ENCODE measurements at regions not wholly inside any gene's neighbourhood (a gene's known extent, or its start where the extent isn't known, plus 50 kb on each side); places are given as distances from the start of the nearest gene placed in this dataset.

- Histone ChIP-seq H3K4me1 (no peaks in the 10 kb centered on the region), H3K9me3 (no peaks in the 10 kb centered on the region), H3K27ac (no peak overlapping the region), H3K4me3 (no peak overlapping the region), H3K36me3 (no peaks in the 10 kb centered on the region), H3K27me3 (peaks cover 0 to 37% of the 10 kb centered on the region in 2 donors)
- WGBS, 2 donors, result 50 to 75% methylated on average over 1 of the region's 1 CpG
- no peak for TF ChIP-seq POLR2A (IDR thresholded peaks at IDR 0.05)
- TF ChIP-seq, protein P1, sequence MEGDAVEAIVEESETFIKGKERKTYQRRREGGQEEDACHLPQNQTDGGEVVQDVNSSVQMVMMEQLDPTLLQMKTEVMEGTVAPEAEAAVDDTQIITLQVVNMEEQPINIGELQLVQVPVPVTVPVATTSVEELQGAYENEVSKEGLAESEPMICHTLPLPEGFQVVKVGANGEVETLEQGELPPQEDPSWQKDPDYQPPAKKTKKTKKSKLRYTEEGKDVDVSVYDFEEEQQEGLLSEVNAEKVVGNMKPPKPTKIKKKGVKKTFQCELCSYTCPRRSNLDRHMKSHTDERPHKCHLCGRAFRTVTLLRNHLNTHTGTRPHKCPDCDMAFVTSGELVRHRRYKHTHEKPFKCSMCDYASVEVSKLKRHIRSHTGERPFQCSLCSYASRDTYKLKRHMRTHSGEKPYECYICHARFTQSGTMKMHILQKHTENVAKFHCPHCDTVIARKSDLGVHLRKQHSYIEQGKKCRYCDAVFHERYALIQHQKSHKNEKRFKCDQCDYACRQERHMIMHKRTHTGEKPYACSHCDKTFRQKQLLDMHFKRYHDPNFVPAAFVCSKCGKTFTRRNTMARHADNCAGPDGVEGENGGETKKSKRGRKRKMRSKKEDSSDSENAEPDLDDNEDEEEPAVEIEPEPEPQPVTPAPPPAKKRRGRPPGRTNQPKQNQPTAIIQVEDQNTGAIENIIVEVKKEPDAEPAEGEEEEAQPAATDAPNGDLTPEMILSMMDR (IDR thresholded peaks at IDR 0.05), result no peak
- TF ChIP-seq EP300 (IDR thresholded peaks at IDR 0.05), result no peak
- DNase-seq (ENCODE audit: low spot score in 2 of 2), result no peak
Measured at GRCh38 chr9:135196474-135196873, 109.0 kb downstream of the OLFM1 start.

GRCh38 chr9:135198144-135198543 lies 110.7 kb downstream of the OLFM1 start:
- H3K36me3 ChIP-seq, result no peaks in the 10 kb centered on the region
- 54 to 56% methylated on average over 15 of the region's 15 CpGs for WGBS, 2 donors
- no peak for DNase-seq (ENCODE audit: low spot score in 2 of 2)
- H3K27ac ChIP-seq, result no peak overlapping the region
- H3K9me3 ChIP-seq, result no peaks in the 10 kb centered on the region
- no peaks in the 10 kb centered on the region for H3K4me1 ChIP-seq
- H3K27me3 ChIP-seq, result peaks cover 0 to 37% of the 10 kb centered on the region in 2 donors
- no peak overlapping the region for H3K4me3 ChIP-seq
- TF ChIP-seq, protein P1 (IDR thresholded peaks at IDR 0.05), result no peak
- no peak for TF ChIP-seq POLR2A (IDR thresholded peaks at IDR 0.05)
- TF ChIP-seq EP300 (IDR thresholded peaks at IDR 0.05), result no peak

DNA sequence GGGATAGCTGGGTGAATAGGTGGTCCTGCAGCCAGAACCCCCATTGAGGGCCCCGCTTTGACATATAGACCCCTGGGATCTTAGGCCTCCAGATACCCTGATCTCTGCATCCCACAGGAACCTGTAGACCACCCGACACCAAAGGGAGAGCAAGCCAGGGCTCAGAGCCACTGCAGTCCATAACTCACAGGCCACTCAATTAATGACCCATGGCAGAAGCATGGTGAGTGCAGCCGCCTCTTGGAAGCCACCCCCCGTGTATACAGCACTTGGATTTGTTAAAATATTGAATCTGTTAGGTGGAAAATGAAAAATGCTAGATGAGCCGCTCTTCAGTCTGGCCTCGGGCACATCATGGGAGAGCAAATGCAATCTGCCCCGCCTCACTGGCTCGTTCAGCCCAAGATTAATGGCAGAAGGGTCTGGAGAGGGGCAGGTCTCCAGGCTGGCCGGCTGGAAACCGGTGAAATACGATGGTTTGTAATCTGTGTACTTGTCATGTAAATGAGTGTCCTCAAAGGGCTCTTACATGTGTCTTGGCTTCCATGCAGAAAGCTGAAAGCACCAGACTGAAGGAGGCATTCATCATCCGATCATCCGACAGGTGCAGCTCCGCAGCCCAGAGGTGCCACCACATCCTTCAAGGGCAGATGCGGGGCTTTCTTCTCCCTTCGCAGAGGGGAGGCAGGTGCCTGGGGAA lies 111.3 kb downstream of the OLFM1 start:
- TF ChIP-seq POLR2A (IDR thresholded peaks at IDR 0.05) (no peak), EP300 (IDR thresholded peaks at IDR 0.05) (no peak)
- TF ChIP-seq, protein P1 (IDR thresholded peaks at IDR 0.05), result no peak
- 48 to 51% methylated on average over 14 to 16 of the region's 16 CpGs for WGBS, 2 donors
- Histone ChIP-seq H3K4me1 (no peaks in the 10 kb centered on the region), H3K36me3 (no peaks in the 10 kb centered on the region), H3K27ac (no peak overlapping the region), H3K4me3 (no peak overlapping the region), H3K9me3 (no peaks in the 10 kb centered on the region), H3K27me3 (peaks cover 0 to 37% of the 10 kb centered on the region in 2 donors)
- DNase-seq (ENCODE audit: low spot score in 2 of 2), result no peak

GRCh38 chr9:135199489-135199888 lies 112.0 kb downstream of the OLFM1 start:
- Histone ChIP-seq H3K4me1 (no peaks in the 10 kb centered on the region), H3K36me3 (no peaks in the 10 kb centered on the region), H3K27me3 (peaks cover 0 to 30% of the 10 kb centered on the region in 2 donors), H3K27ac (no peak overlapping the region), H3K9me3 (no peaks in the 10 kb centered on the region), H3K4me3 (no peak overlapping the region)
- no peak for DNase-seq (ENCODE audit: low spot score in 2 of 2)
- whole genome bisulfite sequencing, 2 donors, result 83 to 84% methylated on average over 3 to 5 of the region's 5 CpGs
- TF ChIP-seq POLR2A (IDR thresholded peaks at IDR 0.05), result no peak
- TF ChIP-seq, protein P1 (IDR thresholded peaks at IDR 0.05), result no peak
- no peak for TF ChIP-seq EP300 (IDR thresholded peaks at IDR 0.05)

DNA sequence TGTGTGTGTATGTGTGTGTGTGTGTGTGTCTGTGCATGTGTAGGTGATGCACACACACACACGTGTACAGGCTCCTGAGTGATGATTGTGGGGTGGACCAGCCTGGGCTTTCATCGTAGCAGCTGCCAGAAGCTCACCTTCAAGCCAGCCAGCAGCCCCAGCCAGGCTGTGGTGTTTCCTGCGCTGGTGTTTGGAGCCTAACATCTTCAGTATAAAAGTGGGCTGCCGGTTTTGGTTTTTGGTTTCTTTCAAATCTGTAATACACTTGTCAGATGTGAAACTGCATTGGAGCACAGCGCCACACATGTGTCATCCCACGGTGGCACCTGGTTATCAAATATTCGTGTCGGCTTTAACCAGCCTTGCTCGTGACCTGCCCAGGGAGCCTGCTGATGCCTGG lies 114.2 kb downstream of the OLFM1 start:
- Histone ChIP-seq H3K9me3 (no peaks in the 10 kb centered on the region), H3K4me3 (no peak overlapping the region), H3K36me3 (no peaks in the 10 kb centered on the region), H3K4me1 (no peaks in the 10 kb centered on the region), H3K27me3 (peaks cover 0 to 21% of the 10 kb centered on the region in 2 donors), H3K27ac (no peak overlapping the region)
- DNase-seq (ENCODE audit: low spot score in 2 of 2), result no peak
- WGBS, 2 donors, result 81 to 88% methylated on average over 9 of the region's 9 CpGs
- TF ChIP-seq EP300 (IDR thresholded peaks at IDR 0.05), result no peak
- TF ChIP-seq, protein P1 (IDR thresholded peaks at IDR 0.05), result no peak
- TF ChIP-seq POLR2A (IDR thresholded peaks at IDR 0.05), result no peak
